Stimulated activated CD4-positive, alpha-beta T cell treated with anti-CD3 and anti-CD28 coated beads, Interleukin-2, amount 100 ng/mL, for 24 hours (primary cell): ENCODE measurements at regions not wholly inside any gene's neighbourhood (a gene's known extent, or its start where the extent isn't known, plus 50 kb on each side); places are given as distances from the start of the nearest gene placed in this dataset.

Experiments
- DNase-seq, 2 donors: peaks; one replicate each; pipeline ENCODE4 v3.0.0-alpha.2; 2020

DNA sequence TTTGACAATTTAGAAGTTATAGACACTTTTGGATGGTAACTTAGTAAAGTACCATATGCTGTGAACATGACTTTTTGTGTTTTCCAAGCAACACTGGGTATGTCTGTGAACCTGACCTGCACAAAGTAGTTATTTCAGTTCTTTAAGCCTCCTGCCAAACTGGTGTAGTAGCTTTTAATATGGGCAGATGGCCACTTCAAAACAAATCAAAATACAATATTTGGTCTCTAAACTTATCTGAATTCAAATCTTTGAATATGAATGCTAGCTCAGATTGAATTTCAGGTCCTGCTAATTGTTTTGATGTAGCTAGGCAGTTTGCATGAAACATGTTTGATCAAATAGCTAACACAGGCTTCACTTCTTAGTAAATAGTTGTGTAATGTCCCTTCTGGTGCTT is 1176.7 kb upstream of the CDH9 start:
- DNase-seq, result no peak

DNA sequence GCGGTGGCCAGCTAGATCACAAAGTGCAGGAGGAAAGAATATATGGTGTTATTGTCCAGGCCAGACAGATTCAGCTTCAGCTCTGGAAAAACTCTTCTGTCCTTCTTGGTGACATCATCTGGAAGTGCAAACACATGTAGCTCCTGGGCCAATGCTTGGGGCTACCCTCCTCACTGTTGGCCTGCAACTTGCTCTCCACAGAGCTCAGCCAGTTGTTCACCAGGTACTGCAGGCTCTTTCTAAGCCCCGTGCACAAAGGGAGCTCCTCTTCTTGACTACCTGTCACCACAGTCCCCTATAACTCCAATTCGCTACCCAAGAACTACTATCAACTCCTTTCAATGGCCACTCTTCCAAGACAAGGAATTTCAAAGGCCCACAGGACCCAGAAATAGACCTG is 1175.9 kb upstream of the CDH9 start:
- DNase-seq, result no peak

DNA sequence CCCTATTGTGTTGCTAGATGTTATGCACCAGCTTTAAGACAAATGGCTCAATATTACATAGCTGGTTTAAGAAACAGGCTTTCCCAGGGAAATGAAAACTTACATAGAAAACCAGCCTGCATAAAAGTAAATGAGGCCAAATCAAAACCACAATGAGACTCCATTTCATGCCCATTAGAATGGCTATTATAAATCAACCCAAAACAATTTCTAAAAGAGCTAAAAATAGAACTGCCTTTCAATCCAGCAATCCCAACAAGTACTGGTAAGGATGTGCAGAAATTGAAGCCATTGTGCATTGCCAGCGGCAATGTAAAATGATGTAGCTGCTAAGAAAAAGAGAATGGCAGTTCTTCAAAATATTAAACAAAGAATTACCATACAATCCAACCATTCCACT is 1170.0 kb upstream of the CDH9 start:
- no peak for DNase-seq

DNA sequence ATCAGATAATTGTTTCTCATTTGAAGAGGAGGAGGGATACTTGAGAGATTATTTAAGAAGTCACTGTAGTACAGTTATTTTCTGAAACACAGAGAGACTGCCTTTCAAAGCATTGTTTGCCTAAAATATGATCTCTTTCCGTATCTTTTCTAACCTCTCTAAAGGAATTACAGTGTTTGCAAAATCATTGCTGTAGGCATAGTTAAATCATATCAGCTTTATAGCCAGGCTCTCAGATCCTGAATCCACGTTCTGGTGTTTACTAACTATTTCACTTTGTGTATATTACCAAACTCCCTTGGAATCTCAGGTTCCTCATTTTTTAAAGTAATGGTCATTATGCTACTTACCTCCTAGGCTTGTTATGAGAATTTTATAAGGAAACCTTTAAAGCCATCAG is 1151.6 kb upstream of the CDH9 start:
- no peak for DNase-seq

DNA sequence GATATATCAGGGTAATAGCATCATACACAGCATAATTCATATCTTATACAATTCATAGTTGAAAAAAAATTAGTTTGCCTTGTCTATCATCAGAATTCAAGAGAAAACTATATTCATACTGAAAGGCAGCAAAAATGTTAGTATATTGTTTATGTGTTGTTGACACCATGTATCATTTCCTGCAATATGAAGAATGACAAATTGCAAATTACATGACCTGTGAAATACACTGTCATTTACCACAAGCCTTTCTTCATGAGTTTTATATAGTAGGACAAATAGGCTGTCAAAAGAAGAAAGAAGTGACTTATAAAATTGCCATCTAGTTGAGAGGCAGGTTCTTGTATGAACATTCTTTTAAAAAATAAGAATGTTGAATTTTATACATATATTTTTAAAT is 1136.3 kb upstream of the CDH9 start:
- DNase-seq, result no peak

DNA sequence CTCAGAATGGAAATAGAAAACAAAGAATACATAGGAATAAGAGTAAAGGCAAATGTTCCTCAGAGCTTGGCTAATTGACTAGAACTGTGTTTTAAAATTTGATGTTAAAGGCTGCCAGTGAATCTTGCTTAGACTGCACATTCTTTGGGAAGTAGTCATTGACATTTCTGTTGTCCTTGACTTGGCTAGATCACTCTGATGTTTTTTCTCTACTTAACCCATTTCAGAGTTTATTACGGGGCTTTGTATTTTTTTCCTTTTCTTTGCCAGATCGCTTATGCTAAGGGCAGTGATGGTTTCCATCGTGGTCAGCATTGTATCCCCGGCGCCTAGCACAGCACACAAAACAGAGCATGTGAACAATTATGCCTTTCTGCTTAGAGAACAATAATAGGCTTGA is 1126.7 kb upstream of the CDH9 start:
- DNase-seq, result no peak

DNA sequence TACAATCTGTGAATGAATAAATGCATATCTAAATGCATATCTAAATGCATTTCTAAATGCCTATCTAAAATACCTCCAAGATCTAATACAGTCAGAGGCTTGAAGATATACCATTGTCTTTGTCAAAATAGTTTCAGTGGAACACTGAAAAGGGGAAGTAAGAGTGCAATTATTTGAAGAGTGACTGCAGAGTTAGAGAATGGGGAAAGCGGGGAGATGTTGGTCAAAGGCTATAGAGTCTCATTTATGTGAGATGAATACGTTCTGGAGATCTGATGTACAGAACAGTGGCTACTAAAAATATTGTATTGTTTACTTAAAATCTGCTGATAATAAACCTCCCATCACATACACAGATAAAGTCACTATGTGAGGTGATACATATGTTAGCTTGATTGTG is 1126.2 kb upstream of the CDH9 start:
- DNase-seq, result no peak

DNA sequence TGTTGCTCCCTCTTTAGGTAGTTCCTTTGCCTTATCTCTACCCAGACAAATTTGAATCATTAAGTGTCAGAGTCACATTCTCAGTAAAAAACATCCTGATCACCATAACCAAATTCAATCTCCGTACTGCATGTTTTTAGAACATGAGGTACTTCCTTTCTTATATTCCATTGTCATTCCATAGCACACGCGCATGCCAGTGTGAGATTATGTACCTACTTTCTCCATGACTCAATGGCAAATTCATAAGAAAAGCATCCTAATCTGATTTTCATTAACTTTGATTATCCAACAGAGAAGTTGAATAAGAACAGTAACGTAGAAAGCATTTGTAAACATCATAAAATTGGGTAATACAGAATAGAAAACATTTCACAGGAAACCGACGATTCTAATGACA is 1118.6 kb upstream of the CDH9 start:
- DNase-seq, result no peak

DNA sequence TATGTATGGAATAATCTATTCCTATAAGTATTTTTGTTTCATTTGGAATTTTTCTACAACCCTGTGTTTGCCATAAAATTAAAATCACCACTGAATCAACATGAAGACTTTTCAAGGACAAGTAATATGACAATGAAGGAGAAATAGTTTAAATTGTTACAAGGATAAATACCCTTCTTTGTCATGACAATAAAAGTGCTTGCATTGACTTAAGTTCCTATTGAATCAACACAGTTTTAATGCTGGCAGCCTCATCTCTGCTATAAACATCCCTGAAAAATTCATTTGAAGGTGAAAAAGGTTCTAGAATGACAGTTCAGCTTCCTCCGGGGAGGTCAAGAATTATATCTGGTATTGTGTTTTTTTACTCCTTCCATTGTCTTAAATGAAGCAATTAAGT is 1105.1 kb upstream of the CDH9 start:
- DNase-seq, result no peak

DNA sequence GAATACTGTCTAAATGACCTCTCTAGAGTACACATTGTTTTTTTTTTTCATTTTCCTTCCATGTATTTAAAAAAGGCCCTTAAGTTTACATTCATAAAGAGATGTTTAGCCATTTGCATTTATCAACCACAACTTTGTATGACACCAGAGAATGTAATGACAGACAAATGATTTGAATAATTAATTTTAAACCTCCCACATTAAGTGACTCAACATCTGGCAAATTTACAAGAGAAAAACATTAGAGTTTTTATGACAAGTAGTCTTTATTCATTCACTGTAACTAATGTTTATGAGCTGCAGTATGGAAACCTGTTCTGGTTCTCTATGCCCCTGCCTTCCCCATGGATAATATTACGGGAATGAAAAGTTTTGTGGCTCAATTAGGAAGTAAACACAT is 1093.8 kb upstream of the CDH9 start:
- no peak for DNase-seq

DNA sequence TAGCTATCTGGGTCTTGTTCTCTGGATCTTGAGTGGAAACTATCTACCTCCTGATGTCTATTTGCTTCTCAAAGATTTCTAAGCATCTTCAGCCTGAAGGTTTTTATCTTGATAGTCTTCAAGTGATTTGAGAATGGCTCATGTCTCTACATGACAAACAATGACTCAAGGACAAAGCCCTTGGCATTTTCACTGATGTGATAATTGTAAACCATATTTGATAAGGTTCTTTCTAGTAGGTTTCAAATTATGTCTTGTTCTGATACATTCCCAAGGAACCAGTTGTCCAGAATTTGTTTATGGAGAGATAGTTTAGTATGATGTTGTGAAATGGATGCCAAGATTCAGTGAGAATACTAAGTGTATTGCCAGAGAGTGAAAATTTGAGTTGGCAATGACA is 1079.3 kb upstream of the CDH9 start:
- DNase-seq, result no peak

DNA sequence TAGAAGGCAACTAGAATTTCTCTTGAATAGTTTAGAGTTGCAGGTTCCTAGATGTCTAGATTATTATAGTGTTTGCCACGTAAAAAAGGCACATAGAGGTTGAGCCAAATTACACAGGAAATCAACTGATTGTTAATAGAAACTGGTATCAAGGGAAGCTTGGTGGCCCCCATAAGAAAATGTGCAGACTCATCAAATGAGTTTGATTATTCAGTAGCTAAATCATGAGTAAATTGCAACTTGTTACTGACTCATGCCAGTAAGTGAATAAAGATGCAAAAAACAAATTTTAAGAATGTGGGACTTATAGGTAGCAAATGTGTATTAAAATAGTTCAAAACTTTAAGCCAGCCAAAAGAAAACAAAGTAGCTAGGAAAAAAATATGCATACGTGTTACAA is 1078.9 kb upstream of the CDH9 start:
- DNase-seq, result no peak

DNA sequence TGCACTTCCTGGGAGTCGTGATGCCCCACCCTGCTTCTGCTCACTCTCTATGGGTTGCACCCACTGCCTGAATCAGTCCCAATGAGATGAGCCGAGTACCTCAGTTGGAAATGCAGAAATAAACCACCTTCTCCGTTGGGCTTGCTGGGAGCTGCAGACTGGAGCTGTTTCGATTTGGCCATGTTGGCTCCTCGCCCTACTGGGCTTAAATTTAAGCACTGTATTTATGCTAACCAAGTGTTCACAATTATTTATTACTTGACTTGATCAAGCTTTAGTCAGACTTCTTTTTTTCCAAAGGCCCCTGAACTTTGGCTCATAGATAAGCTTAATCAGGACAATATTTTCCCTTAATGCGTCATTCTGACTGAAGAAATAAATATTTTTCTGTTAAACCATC is 1072.4 kb upstream of the CDH9 start:
- no peak for DNase-seq

DNA sequence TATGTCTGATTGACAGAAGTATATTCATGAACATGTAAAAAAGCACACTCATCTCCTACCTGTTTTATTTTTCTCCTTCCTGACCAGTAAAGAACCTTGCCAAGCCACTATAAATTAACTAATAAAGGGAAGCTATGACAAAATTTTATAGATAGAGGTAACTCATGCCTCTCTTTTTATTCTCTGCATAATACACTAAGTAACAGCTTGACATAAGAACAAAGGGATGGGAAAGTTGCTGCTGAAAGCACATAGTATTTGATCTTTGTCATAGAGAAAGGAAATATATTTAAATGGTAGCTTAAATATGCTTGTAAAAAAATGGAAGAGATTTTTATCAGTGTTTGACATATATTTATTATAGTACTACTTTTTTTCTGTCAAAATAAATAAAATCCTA is 1065.7 kb upstream of the CDH9 start:
- no peak for DNase-seq

DNA sequence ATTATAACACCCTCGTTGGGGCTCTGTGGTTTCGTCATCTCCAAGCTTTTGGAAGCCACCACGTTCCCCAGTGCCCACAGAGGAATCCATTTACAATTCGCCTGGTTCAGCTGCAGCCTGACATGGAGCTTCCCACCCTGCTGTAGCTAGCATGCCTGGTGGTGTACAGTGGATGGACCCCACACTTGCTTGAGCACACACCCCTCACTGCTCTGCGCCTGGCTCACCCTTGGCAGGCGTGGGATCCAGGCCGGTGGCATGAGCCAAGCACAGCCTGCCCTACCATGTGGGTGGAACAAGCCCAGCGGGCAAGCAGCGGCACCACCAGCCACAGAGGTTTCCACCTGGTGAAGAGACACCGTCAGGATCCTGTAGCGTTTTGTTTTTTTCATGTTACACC is 1045.7 kb upstream of the CDH9 start:
- no peak for DNase-seq

DNA sequence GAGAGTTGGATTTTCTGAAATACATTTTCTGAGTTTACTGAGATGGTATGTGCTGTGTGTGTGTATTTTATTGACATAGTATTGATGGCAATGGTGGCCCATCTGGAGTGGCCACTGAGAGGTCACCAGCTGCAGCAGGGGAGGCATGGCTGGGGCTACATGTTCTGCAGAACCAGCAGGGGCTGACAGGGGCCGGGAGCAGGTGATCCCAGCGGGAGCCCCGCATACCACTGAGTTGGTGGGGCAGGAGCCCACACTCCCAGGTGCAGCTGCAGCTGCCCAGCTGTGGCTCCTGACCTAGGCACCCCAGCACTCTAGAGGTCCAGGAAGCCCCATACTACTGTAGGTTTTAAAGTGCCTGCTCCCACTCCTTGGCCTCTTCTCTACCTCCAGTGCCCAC is 1044.2 kb upstream of the CDH9 start:
- no peak for DNase-seq

DNA sequence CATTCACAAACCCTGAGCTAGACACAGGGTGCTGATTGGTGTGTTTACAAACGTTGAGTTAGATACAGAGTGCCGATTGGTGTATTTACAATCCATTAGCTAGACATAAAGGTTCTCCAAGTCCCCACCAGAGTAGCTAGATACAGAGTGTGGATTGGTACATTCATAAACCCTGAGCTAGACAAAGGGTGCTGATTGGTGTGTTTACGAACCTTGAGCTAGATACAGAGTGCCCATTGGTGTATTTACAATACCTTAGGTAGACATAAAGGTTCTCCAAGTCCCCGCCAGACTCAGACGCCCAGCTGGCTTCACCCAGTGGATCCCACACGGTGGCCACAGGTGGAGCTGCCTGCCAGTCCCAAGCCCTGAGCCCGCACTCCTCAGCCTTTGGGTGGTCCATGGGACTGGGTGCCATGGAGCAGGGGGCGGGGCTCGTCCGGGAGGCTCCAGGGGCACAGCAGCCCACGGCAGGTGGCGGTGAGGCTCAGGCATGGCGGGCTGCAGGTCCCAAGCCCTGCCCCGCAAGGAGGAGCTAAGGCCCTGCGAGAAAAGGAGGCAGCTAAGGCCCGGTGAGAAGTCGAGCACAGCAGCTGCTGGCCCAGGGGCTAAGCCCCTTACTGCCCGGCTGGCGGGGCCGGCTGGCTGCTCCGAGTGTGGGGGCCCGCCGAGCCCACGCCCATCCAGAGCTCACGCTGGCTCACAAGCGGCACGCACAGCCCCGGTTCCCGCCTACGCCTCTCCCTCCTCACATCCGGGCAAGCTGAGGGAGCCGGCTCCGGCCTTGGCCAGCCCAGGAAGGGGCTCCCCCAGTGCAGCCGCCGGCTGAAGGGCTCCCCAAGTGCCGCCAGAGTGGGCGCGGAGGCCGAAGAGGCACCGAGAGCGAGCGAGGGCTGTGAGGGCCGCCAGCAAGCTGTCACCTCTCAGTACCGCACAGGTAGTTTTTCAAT is 1039.2 kb upstream of the CDH9 start:
- no peak for DNase-seq

DNA sequence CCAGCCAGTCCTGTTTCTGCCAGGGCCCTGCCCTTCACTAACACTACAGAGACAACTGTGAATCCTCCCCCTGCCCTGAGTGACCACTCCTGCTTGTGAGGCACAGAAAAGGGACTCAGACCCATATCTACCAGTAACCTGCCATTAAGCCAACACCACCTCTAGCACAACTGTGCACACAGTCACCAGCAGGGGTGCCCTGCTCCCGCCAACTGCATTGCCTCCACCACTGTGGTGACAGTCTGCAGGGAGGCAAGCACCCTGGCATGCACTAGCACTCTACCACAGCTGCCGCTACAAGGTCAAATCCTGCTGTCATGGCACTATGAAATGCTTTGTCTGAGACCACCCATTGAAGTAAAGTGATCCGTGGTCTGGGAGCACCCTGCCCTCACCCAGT is 1028.5 kb upstream of the CDH9 start:
- DNase-seq, result no peak

DNA sequence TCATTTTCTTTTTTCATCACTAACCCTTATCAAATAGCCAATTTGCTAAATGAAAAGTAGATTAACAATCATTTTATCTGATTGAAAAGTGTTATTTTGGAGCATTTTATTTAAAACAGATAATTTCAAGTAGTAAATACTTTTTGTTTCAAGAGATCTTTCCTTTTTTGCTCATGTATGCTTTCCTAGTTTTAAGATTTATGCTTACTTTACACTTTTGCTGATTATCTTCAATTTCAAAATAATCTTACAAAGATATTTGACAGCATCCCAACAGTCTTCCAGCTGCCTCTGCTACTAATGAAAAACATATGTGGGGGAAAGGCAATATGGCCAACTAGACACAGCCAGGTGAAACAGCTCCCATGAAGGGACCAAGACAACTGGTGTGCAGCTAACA is 1027.3 kb upstream of the CDH9 start:
- no peak for DNase-seq

DNA sequence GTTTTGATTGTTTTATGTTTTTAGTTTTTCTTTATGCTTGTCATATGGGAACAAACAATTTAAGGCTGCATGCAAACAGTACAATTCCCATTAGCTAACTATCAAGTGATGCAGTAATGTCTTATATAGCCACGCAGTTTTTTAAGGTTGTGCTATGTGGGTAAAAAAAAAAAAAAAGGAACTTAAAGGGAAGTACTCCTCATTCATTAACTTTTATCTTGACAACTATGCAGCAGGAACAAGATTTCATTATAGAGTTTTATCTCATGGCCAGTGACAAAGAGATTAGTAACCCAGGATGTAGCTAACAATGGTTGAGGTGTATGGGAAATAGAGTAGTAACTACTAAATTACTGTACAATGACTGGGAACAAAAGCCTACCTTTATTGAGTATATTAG is 1008.2 kb upstream of the CDH9 start:
- DNase-seq, result no peak

DNA sequence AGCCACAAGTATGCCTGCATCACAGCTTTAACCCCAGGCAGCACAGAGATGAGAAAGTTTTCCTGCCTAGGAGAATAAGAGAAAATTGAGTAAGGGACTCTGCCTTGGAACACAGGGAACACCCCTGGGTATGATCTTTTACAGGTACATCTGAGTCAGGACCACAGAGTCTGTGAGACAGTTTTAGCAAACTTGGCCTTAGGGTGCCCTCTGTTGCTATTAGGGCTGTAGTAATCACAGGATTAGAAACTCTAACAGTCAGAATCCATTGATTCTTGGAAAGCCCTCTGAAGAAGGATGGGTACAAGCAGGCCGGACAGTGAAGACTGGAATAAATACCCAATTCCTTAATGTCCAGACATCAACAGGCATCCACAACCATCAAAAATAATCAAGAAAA is 989.5 kb upstream of the CDH9 start:
- DNase-seq, result no peak

DNA sequence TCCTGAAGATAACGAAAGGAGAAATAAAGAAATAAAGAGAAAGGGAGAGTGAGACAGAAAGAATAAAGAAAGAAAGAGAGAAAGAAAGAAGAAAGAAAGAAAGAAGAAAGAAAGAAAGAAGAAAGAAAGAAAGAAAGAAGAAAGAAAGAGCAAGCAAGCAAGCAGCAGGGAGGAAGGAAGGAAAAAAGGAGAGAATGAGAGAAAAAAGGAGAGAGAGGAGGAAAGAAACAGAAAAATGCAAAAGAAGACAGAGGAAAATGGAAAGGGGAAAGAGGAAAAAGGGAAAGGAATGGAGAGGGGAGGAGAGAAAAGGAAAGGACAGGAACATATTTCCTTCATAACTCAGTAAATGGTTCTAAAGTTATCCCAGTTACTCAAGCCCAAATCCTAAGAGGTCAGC is 978.8 kb upstream of the CDH9 start:
- DNase-seq, result no peak

DNA sequence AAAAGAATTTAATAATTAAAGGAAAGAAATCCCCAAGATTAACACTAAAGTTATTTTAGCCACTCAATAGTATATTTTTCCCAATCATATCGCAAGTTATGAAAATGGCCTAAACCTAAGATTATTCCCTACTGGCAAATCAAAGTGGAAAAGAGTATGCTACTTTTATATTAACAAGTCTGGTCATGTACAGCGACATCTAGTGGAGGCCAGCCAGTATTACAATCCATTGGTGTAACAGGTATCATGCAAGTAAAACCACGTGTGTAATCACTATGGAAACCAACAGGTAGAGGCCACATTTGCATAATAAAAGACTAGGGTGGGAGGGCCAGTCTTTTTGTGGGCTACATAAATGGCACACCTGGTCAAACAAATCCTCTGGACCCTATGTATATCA is 976.4 kb upstream of the CDH9 start:
- no peak for DNase-seq

DNA sequence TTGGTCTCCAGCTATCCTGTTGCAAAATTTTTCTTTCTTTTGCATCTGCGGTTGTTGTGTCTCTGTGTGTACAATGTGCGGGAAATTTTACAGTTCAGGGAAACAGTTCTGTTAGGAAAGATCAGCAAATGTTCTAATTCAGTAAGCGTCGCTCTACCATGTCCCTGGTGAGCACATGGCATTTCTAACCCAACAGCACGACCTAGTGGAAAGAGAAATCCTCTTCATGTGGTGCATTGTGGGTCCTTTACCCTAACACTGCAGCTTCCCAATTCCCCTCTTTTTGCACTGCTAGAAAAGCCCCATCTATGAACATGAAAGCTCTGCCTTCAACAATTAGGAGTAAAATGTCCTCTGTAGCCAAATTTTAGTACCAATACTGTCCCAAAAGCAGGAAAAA is 974.2 kb upstream of the CDH9 start:
- no peak for DNase-seq

DNA sequence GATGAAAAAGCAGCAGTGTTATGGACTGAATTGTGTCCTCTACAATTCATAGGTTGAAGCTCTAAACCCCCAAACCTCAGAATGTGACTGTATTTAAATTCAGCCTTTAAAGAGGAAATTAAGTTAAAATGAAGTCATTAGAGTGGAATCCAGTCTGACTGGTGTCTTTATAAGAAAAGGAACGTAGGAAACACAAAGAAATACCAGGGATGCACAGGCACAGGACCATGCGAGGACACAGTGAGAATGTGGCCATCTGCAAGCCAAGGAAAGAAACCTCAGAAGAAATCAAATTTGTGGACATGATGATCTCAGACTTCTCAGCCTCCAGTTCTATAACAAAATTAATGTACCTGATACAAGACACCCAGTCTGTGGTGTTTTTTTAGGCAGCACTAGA is 971.2 kb upstream of the CDH9 start:
- DNase-seq, result no peak
